ENCODE measurements at regions not wholly inside any gene's neighbourhood (a gene's known extent, or its start where the extent isn't known, plus 50 kb on each side); places are given as distances from the start of the nearest gene placed in this dataset.
A peak's percentile ranks its signal among the peaks of the same experiment; 100 is the strongest.

DNA sequence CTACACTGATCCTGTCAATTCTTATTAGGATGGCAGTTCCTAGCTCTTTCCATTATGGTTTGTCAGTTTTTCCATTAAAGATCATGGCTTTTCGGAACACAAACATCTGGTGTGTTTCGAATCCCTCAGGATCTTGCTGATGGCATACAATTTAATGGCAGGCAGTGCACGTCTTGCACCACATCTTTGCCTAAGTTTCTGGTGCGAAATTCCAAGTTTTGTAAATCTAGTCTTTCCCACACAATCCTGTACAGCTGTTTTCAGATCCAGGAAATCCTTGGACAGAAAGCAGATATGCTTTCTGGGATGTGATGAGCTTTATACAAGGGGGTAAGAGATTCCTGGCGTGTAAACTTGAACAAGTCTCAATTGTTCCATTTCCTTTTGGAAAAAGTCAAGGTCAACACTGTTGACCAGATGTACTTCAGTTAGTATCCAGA lies 224.3 kb upstream of the PHYHIPL start:
- Histone ChIP-seq H3K4me2 (ENCODE audit: low read length) (no peak overlapping the region), H3K36me3 (replicated peaks; ENCODE audit: low read depth, low read length) (no peaks in the 10 kb centered on the region), H3K9ac (ENCODE audit: low read length) (no peak overlapping the region), H3K4me3 (ENCODE audit: low read length) (no peak overlapping the region), H3K9me3 (ENCODE audit: insufficient read depth, low read length) (no peaks in the 10 kb centered on the region), H2AFZ (ENCODE audit: low read depth, low read length) (no peak overlapping the region), H3K27ac (ENCODE audit: low read length) (no peak overlapping the region), H3K79me2 (ENCODE audit: low read length) (no peaks in the 10 kb centered on the region), H3K27me3 (ENCODE audit: low read depth, low read length) (no peaks in the 10 kb centered on the region), H4K20me1 (ENCODE audit: insufficient read depth, low read length) (no peaks in the 10 kb centered on the region), H3K4me1 (ENCODE audit: low read length) (no peaks in the 10 kb centered on the region)
- TF ChIP-seq EZH2phosphoT487 (IDR thresholded peaks at IDR 0.05; ENCODE audit: low read depth): no peak
- TF ChIP-seq, protein P1, sequence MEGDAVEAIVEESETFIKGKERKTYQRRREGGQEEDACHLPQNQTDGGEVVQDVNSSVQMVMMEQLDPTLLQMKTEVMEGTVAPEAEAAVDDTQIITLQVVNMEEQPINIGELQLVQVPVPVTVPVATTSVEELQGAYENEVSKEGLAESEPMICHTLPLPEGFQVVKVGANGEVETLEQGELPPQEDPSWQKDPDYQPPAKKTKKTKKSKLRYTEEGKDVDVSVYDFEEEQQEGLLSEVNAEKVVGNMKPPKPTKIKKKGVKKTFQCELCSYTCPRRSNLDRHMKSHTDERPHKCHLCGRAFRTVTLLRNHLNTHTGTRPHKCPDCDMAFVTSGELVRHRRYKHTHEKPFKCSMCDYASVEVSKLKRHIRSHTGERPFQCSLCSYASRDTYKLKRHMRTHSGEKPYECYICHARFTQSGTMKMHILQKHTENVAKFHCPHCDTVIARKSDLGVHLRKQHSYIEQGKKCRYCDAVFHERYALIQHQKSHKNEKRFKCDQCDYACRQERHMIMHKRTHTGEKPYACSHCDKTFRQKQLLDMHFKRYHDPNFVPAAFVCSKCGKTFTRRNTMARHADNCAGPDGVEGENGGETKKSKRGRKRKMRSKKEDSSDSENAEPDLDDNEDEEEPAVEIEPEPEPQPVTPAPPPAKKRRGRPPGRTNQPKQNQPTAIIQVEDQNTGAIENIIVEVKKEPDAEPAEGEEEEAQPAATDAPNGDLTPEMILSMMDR (IDR thresholded peaks at IDR 0.05; ENCODE audit: low read depth, low read length): no peak

DNA sequence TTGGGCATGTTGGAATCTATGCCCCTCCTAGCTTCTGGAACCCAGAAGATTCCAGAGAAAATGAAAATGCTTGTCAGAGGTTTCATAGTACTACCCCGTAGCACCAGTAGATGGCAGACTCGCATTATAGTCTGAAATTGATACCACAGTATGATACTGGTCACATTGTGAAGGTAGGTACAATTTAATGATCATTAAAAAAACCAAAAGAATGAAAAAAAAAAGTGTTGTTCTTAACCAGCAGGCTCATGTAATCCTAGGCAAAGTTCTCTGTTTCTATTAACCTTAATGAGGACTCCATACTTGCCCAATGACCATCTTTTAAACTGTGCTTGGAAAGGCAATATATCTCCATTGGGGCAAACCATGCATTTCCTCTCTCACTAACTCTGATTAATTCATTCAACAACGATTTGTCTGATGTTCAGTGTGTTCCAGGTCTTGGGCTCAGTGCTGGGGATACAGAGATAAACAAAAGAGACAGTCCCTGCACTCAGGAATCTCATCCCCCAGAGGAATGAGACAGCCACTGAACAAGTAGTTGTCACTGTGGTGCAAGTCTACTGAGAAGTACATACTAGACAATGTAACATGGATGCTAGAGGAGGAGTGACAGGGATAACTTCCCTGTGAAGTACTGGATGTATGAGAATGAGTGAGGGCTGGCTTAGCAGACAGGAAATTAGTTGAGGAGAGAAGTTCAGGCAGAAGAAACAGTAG lies 223.5 kb upstream of the PHYHIPL start:
- H3K27ac ChIP-seq (ENCODE audit: low read length): no peak overlapping the region
- no peaks in the 10 kb centered on the region for H3K4me1 ChIP-seq (ENCODE audit: low read length)
- H3K27me3 ChIP-seq (ENCODE audit: low read depth, low read length): no peaks in the 10 kb centered on the region
- TF ChIP-seq, protein P1 (IDR thresholded peaks at IDR 0.05; ENCODE audit: low read depth, low read length): peak; percentile 61
- no peak for TF ChIP-seq EZH2phosphoT487 (IDR thresholded peaks at IDR 0.05; ENCODE audit: low read depth)
- no peaks in the 10 kb centered on the region for H3K79me2 ChIP-seq (ENCODE audit: low read length)
- no peak overlapping the region for H3K9ac ChIP-seq (ENCODE audit: low read length)
- no peak overlapping the region for H3K4me3 ChIP-seq (ENCODE audit: low read length)
- H3K9me3 ChIP-seq (ENCODE audit: insufficient read depth, low read length): no peaks in the 10 kb centered on the region
- H2AFZ ChIP-seq (ENCODE audit: low read depth, low read length): no peak overlapping the region
- H4K20me1 ChIP-seq (ENCODE audit: insufficient read depth, low read length): no peaks in the 10 kb centered on the region
- no peak overlapping the region for H3K4me2 ChIP-seq (ENCODE audit: low read length)
- no peaks in the 10 kb centered on the region for H3K36me3 ChIP-seq (replicated peaks; ENCODE audit: low read depth, low read length)

DNA sequence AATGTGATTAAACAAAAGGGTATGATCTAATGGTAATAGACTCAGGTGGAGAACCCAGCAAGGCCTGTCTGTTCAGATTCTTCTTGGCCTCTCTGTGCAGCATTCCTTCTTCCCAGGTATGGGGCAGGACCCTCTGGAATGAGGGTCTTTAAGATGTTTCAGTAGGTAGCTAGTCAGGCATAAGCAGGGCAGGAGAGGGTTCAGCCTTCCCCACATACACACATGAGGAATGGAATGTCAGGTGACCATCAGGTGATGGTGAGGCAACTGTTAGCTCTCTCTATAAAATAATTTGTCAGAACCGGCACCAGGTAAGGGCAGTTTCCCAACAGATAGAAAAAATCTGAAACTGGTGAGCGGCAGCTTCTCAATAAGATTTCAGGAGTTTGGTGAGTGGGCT lies 222.3 kb upstream of the PHYHIPL start:
- H3K36me3 ChIP-seq (replicated peaks; ENCODE audit: low read depth, low read length): no peaks in the 10 kb centered on the region

DNA sequence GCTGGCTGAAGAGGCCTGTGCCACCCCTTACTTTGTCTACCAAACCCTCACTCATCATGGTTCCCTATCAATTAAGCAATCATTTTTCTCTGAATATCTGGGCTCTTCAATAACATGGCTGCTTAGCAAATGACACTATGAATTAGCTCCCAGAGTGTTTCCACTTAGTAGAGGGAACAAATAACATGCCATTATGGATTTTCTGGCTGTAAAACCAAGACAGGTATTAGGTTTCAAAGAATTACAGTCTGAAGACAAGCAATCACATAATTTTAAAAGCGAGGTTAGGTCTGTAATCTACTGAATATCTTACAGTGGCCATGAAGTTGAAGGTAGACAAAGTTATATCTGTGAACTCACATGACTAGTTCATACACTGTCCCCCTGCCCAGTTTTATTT lies 220.8 kb upstream of the PHYHIPL start:
- no peaks in the 10 kb centered on the region for H3K4me1 ChIP-seq (ENCODE audit: low read length)
- no peak overlapping the region for H3K27ac ChIP-seq (ENCODE audit: low read length)
- H3K4me2 ChIP-seq (ENCODE audit: low read length): no peak overlapping the region
- no peak overlapping the region for H3K9ac ChIP-seq (ENCODE audit: low read length)
- H3K9me3 ChIP-seq (ENCODE audit: insufficient read depth, low read length): no peaks in the 10 kb centered on the region
- no peaks in the 10 kb centered on the region for H3K36me3 ChIP-seq (replicated peaks; ENCODE audit: low read depth, low read length)
- no peaks in the 10 kb centered on the region for H3K27me3 ChIP-seq (ENCODE audit: low read depth, low read length)
- no peaks in the 10 kb centered on the region for H3K79me2 ChIP-seq (ENCODE audit: low read length)
- TF ChIP-seq, protein P1 (IDR thresholded peaks at IDR 0.05; ENCODE audit: low read depth, low read length): no peak
- TF ChIP-seq EZH2phosphoT487 (IDR thresholded peaks at IDR 0.05; ENCODE audit: low read depth): no peak
- H3K4me3 ChIP-seq (ENCODE audit: low read length): no peak overlapping the region
- no peak overlapping the region for H2AFZ ChIP-seq (ENCODE audit: low read depth, low read length)
- H4K20me1 ChIP-seq (ENCODE audit: insufficient read depth, low read length): no peaks in the 10 kb centered on the region

More for the DNA sequence above, 222.3 kb upstream of the PHYHIPL start:
- Histone ChIP-seq H3K4me1 (ENCODE audit: low read length) (no peaks in the 10 kb centered on the region), H3K27me3 (ENCODE audit: low read depth, low read length) (no peaks in the 10 kb centered on the region), H3K9me3 (ENCODE audit: insufficient read depth, low read length) (no peaks in the 10 kb centered on the region), H3K4me3 (ENCODE audit: low read length) (no peak overlapping the region), H3K9ac (ENCODE audit: low read length) (no peak overlapping the region), H3K27ac (ENCODE audit: low read length) (no peak overlapping the region), H2AFZ (ENCODE audit: low read depth, low read length) (no peak overlapping the region), H3K79me2 (ENCODE audit: low read length) (no peaks in the 10 kb centered on the region), H3K4me2 (ENCODE audit: low read length) (no peak overlapping the region), H4K20me1 (ENCODE audit: insufficient read depth, low read length) (no peaks in the 10 kb centered on the region)
- TF ChIP-seq, protein P1 (IDR thresholded peaks at IDR 0.05; ENCODE audit: low read depth, low read length): no peak
- TF ChIP-seq EZH2phosphoT487 (IDR thresholded peaks at IDR 0.05; ENCODE audit: low read depth): no peak

All from OCI-LY3 (cell line).